ENCODE measurements at regions not wholly inside any gene's neighbourhood (a gene's known extent, or its start where the extent isn't known, plus 50 kb on each side); places are given as distances from the start of the nearest gene placed in this dataset.
"Not testable (repeated sequence)": the region's sequence is repeated elsewhere in the genome, so short reads cannot be mapped to it uniquely, and the experiment has no call there.

- H3K4me3 ChIP-seq (ENCODE audit: low read depth, low read length): no peak overlapping the region
- TF ChIP-seq CTCF (IDR thresholded peaks at IDR 0.05; ENCODE audit: low read depth, low read length, missing control alignments): no peak
- DNase-seq (ENCODE audit: low read depth): no peak
Measured at GRCh38 chr21:38905752-38906151, 100.0 kb downstream of the ETS2 start.

- no peak for TF ChIP-seq CTCF (IDR thresholded peaks at IDR 0.05; ENCODE audit: low read depth, low read length, missing control alignments)
- H3K4me3 ChIP-seq (ENCODE audit: low read depth, low read length): no peak overlapping the region
- DNase-seq (ENCODE audit: low read depth): no peak
Measured at GRCh38 chr21:38905328-38905727, 99.6 kb downstream of the ETS2 start.

GRCh38 chr21:38903690-38904139, 98.0 kb downstream of the ETS2 start:
- no peak for DNase-seq (ENCODE audit: low read depth)
- no peak overlapping the region for H3K4me3 ChIP-seq (ENCODE audit: low read depth, low read length)
- no peak for TF ChIP-seq CTCF (IDR thresholded peaks at IDR 0.05; ENCODE audit: low read depth, low read length, missing control alignments)

- H3K4me3 ChIP-seq (ENCODE audit: low read depth, low read length): no peak overlapping the region
- TF ChIP-seq CTCF (IDR thresholded peaks at IDR 0.05; ENCODE audit: low read depth, low read length, missing control alignments): no peak
- no peak for DNase-seq (ENCODE audit: low read depth)
Measured at GRCh38 chr21:38902608-38903445, 97.1 kb downstream of the ETS2 start.

DNA sequence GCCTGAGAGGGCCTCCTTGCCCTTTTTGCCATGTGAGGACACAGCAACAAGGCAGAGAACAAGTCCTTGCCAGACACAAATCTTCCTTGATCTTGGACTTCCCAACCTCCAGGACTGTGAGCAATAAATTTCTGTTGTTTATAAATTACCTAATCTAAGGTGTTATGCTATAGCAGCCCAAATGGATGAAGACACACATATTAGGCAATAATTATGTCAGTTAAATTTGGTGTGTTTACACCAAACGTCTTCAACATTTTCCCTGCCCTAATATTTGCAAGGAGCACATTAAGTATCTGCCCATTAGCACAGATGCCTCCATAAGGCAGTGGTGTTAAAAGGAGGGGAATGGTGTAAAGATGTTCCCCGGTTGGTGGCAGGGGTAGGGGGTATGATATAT, 94.8 kb downstream of the ETS2 start:
- H3K4me3 ChIP-seq (ENCODE audit: low read depth, low read length): no peak overlapping the region
- TF ChIP-seq CTCF (IDR thresholded peaks at IDR 0.05; ENCODE audit: low read depth, low read length, missing control alignments): no peak
- DNase-seq (ENCODE audit: low read depth): no peak

- DNase-seq (ENCODE audit: low read depth); H3K4me3 ChIP-seq (ENCODE audit: low read depth, low read length): not testable (repeated sequence)
Measured at GRCh38 chr21:38899985-38900384, 94.3 kb downstream of the ETS2 start.

DNA sequence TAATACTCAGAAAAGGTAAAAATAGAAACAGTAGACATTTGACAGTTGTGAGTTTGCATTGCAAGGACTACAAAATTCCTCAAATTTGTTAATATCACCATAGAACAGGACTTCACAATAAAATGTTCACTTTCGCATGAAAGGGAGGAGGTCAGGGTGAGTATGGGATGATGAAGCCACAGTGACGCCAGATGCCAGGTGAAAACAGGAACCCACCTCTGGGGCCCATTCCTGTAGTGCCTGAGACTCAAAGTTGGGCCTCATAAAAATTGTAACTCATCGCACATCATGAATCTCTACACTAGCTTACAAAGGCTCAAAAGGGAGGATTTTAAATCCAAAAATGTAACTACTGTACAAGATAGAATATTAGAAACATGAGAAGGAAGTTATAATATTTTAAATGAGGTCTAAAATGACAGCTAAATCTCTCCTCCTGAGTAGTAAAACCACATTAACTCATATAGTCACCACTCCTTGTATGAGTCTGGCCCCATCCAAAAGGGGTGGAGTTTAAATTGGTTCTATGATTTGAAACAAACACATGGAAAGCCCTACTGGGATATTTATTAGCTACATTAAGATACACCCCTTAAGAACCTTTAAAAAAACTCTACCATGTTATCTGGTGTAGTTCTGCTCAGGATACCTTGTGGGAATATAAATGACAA, 93.7 kb downstream of the ETS2 start:
- DNase-seq (ENCODE audit: low read depth): no peak
- TF ChIP-seq CTCF (IDR thresholded peaks at IDR 0.05; ENCODE audit: low read depth, low read length, missing control alignments): no peak
- no peak overlapping the region for H3K4me3 ChIP-seq (ENCODE audit: low read depth, low read length)
